ENCODE measurements at regions not wholly inside any gene's neighbourhood (a gene's known extent, or its start where the extent isn't known, plus 50 kb on each side); places are given as distances from the start of the nearest gene placed in this dataset.

DNA sequence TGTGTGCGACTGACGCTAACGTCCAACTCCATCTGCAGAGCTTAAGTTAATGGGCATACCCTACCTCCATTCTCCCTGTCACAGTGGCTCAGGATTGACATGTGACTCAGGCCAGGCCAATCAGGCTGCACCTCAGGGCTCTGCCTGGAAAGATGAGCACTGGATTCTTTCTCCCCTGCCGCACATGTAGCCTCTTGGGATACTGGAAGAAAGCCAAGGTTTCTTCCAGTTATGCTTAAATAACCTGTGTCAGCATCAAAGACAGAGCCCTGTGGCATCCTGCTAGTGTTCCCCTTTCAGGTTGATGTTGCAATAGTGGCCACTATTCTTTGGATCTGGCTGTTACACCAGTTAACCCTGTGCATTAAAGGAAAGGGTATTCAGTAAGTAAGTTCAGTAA, 55.0 kb upstream of the SYT6 start:
- DNase-seq (ENCODE audit: extremely low read depth in 1 of 4, low spot score in 3 of 4) (no peak), ATAC-seq (peak; percentile 50; the same call in 2 of the 3 replicates), FAIRE-seq (no peak)
- in situ Hi-C loops (cut with MboI) (no loop called here), intact Hi-C loops (cut with micrococcal nuclease) (no loop called here)
- H3K9ac ChIP-seq (ENCODE audit: insufficient read depth in 1 of 2, low read depth in 2 of 2, low read length in 2 of 2): no peak overlapping the region
- H3K4me3 ChIP-seq: no peak overlapping the region
- ChIA-PET CTCF (ENCODE audit: low intra/inter-chr PET ratio) (no interaction called here), POLR2A (interaction anchor here (1.0 to 1.4 kb wide), 3 partner anchors 9 to 10 kb away, joined by 3 to 5 read pairs (median 4); no protein-coding TSS in a partner anchor)
- BruUV-seq (replicated peaks): no TSS peak
- 0% methylated on average over 4 of the region's 4 CpGs for WGBS (ENCODE audit: insufficient coverage, low coverage, missing lambda C conversion rate)
- H3K9me1 ChIP-seq (ENCODE audit: control insufficient read depth, insufficient read depth, low read length): no peaks in the 10 kb centered on the region
- H3K4me2 ChIP-seq (ENCODE audit: insufficient read depth, low read length): no peak overlapping the region
- H3K27ac ChIP-seq (ENCODE audit: extremely low read depth, low read depth, low read length): no peak overlapping the region
- H3K9me3 ChIP-seq (replicated peaks; ENCODE audit: control insufficient read depth, insufficient read depth, low read depth, low read length): no peaks in the 10 kb centered on the region
- peaks cover 0 to 4% of the 10 kb centered on the region in 2 experiments; a peak in 4 of 5 replicates for H3K4me1 ChIP-seq (replicated peaks in 1 of 2; ENCODE audit: control insufficient read depth in 2 of 2, insufficient read depth in 2 of 2, low read length in 2 of 2)
- H2AFZ ChIP-seq (ENCODE audit: low read depth, low read length): no peak overlapping the region
- peaks cover 13 to 44% of the 10 kb centered on the region in 2 experiments; a peak in 4 of 5 replicates for H3K27me3 ChIP-seq (ENCODE audit: control insufficient read depth in 2 of 2, insufficient read depth in 2 of 2, low read length in 2 of 2)
- H4K20me1 ChIP-seq (replicated peaks; ENCODE audit: control insufficient read depth, insufficient read depth, low read length): 0 out of 2 replicates have a peak, but pooled peaks cover 7% of the 10 kb centered on the region
- H3K79me2 ChIP-seq (ENCODE audit: control insufficient read depth, insufficient read depth, low read length): no peaks in the 10 kb centered on the region
- H3K36me3 ChIP-seq (ENCODE audit: control insufficient read depth, insufficient read depth, low read length): no peaks in the 10 kb centered on the region
- no peak for TF ChIP-seq ADNP (tag; IDR thresholded peaks at IDR 0.05)
- TF ChIP-seq BRF1 (IDR thresholded peaks at IDR 0.05; ENCODE audit: borderline replicate concordance, extremely low read depth, insufficient read length): no peak
- TF ChIP-seq HNRNPLL (IDR thresholded peaks at IDR 0.05; ENCODE audit: low read depth, low read length, poor library complexity, severe bottlenecking): no peak
- TF ChIP-seq, protein P1, sequence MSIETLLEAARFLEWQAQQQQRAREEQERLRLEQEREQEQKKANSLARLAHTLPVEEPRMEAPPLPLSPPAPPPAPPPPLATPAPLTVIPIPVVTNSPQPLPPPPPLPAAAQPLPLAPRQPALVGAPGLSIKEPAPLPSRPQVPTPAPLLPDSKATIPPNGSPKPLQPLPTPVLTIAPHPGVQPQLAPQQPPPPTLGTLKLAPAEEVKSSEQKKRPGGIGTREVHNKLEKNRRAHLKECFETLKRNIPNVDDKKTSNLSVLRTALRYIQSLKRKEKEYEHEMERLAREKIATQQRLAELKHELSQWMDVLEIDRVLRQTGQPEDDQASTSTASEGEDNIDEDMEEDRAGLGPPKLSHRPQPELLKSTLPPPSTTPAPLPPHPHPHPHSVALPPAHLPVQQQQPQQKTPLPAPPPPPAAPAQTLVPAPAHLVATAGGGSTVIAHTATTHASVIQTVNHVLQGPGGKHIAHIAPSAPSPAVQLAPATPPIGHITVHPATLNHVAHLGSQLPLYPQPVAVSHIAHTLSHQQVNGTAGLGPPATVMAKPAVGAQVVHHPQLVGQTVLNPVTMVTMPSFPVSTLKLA (conservative IDR thresholded peaks at IDR 0.05): no peak
- TF ChIP-seq CEBPG (CRISPR knock-in tag; IDR thresholded peaks at IDR 0.05): no peak
- 0 out of 4 replicates have a peak, but pooled peaks of 1 of the 2 experiments have one; percentile 16 for TF ChIP-seq CEBPG (tag; conservative IDR thresholded peaks at IDR 0.05 in 1 of 2, IDR thresholded peaks at IDR 0.05 in 1 of 2)
- TF ChIP-seq CEBPB (tag; IDR thresholded peaks at IDR 0.05): peak; percentile 50
- TF ChIP-seq, protein P2, sequence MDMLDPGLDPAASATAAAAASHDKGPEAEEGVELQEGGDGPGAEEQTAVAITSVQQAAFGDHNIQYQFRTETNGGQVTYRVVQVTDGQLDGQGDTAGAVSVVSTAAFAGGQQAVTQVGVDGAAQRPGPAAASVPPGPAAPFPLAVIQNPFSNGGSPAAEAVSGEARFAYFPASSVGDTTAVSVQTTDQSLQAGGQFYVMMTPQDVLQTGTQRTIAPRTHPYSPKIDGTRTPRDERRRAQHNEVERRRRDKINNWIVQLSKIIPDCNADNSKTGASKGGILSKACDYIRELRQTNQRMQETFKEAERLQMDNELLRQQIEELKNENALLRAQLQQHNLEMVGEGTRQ (CRISPR knock-in tag; IDR thresholded peaks at IDR 0.05): peak; percentile 54
- TF ChIP-seq, protein P3, sequence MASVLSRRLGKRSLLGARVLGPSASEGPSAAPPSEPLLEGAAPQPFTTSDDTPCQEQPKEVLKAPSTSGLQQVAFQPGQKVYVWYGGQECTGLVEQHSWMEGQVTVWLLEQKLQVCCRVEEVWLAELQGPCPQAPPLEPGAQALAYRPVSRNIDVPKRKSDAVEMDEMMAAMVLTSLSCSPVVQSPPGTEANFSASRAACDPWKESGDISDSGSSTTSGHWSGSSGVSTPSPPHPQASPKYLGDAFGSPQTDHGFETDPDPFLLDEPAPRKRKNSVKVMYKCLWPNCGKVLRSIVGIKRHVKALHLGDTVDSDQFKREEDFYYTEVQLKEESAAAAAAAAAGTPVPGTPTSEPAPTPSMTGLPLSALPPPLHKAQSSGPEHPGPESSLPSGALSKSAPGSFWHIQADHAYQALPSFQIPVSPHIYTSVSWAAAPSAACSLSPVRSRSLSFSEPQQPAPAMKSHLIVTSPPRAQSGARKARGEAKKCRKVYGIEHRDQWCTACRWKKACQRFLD (CRISPR knock-in tag; IDR thresholded peaks at IDR 0.05): no peak

Measured in K562 (cell line).